Common myeloid progenitor, CD34-positive (primary cell): ENCODE measurements at regions not wholly inside any gene's neighbourhood (a gene's known extent, or its start where the extent isn't known, plus 50 kb on each side); places are given as distances from the start of the nearest gene placed in this dataset.

Experiments used
- CTCF ChIA-PET: fragments of 350-600 bp; sonication (Branson Sonifier 250); formaldehyde crosslinking; loops from one replicate; lab custom pipeline; 2021; ENCODE audit warnings: antibody characterized with exemption; lab: Charles Lee
- POLR2A ChIA-PET: fragments of 350-600 bp; sonication (Branson Sonifier 250); formaldehyde crosslinking; loops from one replicate; lab custom pipeline; 2021; ENCODE audit warnings: antibody characterized with exemption; lab: Charles Lee
- DNase-seq, 3 donors: peaks; one replicate each; pipeline versions ENCODE4 v3.0.0 to v3.0.0-alpha.2; 2013
- H3K27ac ChIP-seq, 2 experiments: 1 replicate in 1 of 2; 2 replicates in 1 of 2; pipeline ENCODE4 v1.7.0; 2013; ENCODE audit warnings: inconsistent platforms in 2 of 2, low read length in 2 of 2, mild to moderate bottlenecking in 2 of 2, low read depth in 1 of 2, moderate library complexity in 1 of 2; ENCODE audit not compliant: severe bottlenecking in 2 of 2, insufficient read depth in 1 of 2, poor library complexity in 1 of 2
- H3K27me3 ChIP-seq, 5 experiments: replicated peaks in 2 of 5; 1 replicate in 3 of 5; 2 replicates in 2 of 5; pipeline versions ENCODE4 v1.6.1 to v1.7.0; 2013; ENCODE audit warnings: low read length in 4 of 5, mild to moderate bottlenecking in 2 of 5, moderate library complexity in 2 of 5, inconsistent platforms in 1 of 5; ENCODE audit not compliant: insufficient read depth in 5 of 5, control insufficient read depth in 4 of 5
- H3K36me3 ChIP-seq, 4 experiments: 1 replicate in 2 of 4; 2 replicates in 2 of 4; pipeline versions ENCODE4 v1.6.1 to v1.7.0; 2013; ENCODE audit warnings: low read length in 3 of 4, control low read depth in 1 of 4, mild to moderate bottlenecking in 1 of 4; ENCODE audit not compliant: control insufficient read depth in 4 of 4, insufficient read depth in 4 of 4
- H3K4me1 ChIP-seq, 4 experiments: 1 replicate in 3 of 4; 2 replicates in 1 of 4; pipeline versions ENCODE4 v1.6.1 to v1.7.1; 2013; ENCODE audit warnings: low read length in 3 of 4, mild to moderate bottlenecking in 3 of 4, control low read depth in 1 of 4, inconsistent platforms in 1 of 4, moderate library complexity in 1 of 4; ENCODE audit not compliant: control insufficient read depth in 4 of 4, insufficient read depth in 4 of 4; ENCODE audit errors: control extremely low read depth in 1 of 4
- H3K4me3 ChIP-seq, 7 experiments: 1 replicate in 4 of 7; 2 replicates in 3 of 7; pipeline versions ENCODE4 v1.5.1 to v1.7.0; 2013; ENCODE audit warnings: mild to moderate bottlenecking in 7 of 7, low read length in 6 of 7, moderate library complexity in 6 of 7, inconsistent platforms in 2 of 7, low read depth in 2 of 7, control low read depth in 1 of 7; ENCODE audit not compliant: insufficient read depth in 4 of 7, control insufficient read depth in 1 of 7; ENCODE audit errors: extremely low read depth in 1 of 7
- H3K9me3 ChIP-seq, 5 experiments: 1 replicate in 4 of 5; 2 replicates in 1 of 5; pipeline versions ENCODE4 v1.6.1 to v1.7.1; 2013; ENCODE audit warnings: low read length in 4 of 5, mild to moderate bottlenecking in 2 of 5, inconsistent platforms in 1 of 5, low read depth in 1 of 5, moderate library complexity in 1 of 5; ENCODE audit not compliant: control insufficient read depth in 4 of 5, insufficient read depth in 2 of 5; ENCODE audit errors: control extremely low read depth in 1 of 5
- WGBS: methylation state at CpG from one replicate; pipeline ENCODE4 v1.1.5; 2013; ENCODE audit not compliant: insufficient coverage; 5-methylcytosine and 5-hydroxymethylcytosine counted together

DNA sequence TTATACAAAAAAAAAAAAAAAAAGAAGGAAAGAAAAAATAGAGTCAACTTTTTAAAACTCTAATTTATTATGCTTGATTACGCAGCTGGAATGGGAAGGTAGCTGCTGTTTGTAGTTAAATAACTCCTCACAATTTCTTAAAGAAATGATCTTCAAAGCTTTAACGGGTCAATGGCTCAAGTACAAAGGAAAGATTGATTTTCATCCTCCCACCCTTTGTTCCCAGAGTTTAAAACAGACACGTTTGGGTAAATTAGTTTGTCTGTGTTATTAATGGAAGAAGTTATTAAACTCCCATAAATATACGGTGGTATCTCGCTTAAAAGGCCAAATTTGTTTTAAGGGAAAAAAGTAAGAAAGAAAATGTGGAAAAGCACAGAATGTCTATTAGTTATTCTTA lies 179.3 kb downstream of the EMX2 start:
- WGBS, result no CpG with 5 or more reads among the region's 5 CpGs
- no peaks in the 10 kb centered on the region for H3K36me3 ChIP-seq
- no peaks in the 10 kb centered on the region for H3K4me1 ChIP-seq
- CTCF ChIA-PET, result no interaction called here
- H3K27me3 ChIP-seq, result peaks cover 2 to 50% (median 12%) of the 10 kb centered on the region in 5 experiments
- peaks cover 0 to 6% (median 3%) of the 10 kb centered on the region in 5 experiments for H3K9me3 ChIP-seq
- POLR2A ChIA-PET, result no interaction called here
- no peak overlapping the region for H3K27ac ChIP-seq
- no peak overlapping the region for H3K4me3 ChIP-seq
- no peak for DNase-seq

DNA sequence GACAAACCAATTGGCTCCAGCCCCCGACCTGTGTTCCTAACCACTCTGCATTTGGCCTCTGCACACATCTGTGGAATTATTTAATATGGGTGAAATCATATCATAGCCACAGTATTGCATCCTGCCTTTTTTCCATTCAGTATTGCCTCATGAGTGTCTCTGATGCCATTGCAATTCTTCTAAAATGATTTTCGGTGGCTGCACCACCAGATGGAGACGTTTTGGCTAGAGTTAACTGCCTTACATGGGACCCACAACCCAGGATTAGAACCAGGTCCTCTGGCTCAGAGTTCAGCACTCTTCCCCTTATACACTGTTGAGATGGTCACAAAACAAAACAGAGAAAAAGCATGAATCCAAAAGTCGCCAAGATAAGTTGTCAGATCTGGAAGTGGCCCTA lies 180.8 kb downstream of the EMX2 start:
- POLR2A ChIA-PET, result no interaction called here

DNA sequence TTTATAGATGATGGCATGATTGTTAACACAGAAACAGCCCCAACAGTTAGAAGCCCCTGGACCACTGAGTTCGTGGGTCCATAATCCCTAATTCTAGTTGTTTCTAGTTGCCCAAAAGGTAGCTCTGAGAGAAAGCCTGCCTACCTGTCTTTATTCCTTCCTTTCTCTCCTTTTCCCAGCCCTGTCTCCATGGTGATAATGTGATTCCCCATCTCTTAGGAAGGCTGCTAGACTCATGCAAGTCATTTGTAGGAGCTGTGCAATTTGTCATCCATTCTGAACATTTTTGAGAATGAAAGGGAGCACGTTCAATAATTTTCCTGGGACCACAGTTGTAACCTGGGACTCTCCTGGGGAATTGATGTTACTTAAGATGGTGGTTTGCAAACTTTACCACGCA lies 183.4 kb downstream of the EMX2 start:
- CTCF ChIA-PET, result no interaction called here
- Histone ChIP-seq H3K27me3 (peaks cover 0 to 50% (median 7%) of the 10 kb centered on the region in 5 experiments), H3K9me3 (peaks cover 0 to 5% (median 0%) of the 10 kb centered on the region in 5 experiments), H3K27ac (no peak overlapping the region), H3K36me3 (no peaks in the 10 kb centered on the region), H3K4me1 (no peaks in the 10 kb centered on the region), H3K4me3 (no peak overlapping the region)
- POLR2A ChIA-PET, result no interaction called here
- WGBS, result 100% methylated on average over 2 of the region's 3 CpGs
- DNase-seq, result no peak

More for the DNA sequence above, 180.8 kb downstream of the EMX2 start:
- Histone ChIP-seq H3K36me3 (no peaks in the 10 kb centered on the region), H3K27ac (no peak overlapping the region), H3K27me3 (peaks cover 2 to 54% (median 12%) of the 10 kb centered on the region in 5 experiments), H3K4me3 (no peak overlapping the region), H3K9me3 (peaks cover 0 to 5% (median 0%) of the 10 kb centered on the region in 5 experiments), H3K4me1 (no peaks in the 10 kb centered on the region)
- DNase-seq, result no peak
- CTCF ChIA-PET, result no interaction called here
- 91% methylated on average over 3 of the region's 4 CpGs for WGBS

DNA sequence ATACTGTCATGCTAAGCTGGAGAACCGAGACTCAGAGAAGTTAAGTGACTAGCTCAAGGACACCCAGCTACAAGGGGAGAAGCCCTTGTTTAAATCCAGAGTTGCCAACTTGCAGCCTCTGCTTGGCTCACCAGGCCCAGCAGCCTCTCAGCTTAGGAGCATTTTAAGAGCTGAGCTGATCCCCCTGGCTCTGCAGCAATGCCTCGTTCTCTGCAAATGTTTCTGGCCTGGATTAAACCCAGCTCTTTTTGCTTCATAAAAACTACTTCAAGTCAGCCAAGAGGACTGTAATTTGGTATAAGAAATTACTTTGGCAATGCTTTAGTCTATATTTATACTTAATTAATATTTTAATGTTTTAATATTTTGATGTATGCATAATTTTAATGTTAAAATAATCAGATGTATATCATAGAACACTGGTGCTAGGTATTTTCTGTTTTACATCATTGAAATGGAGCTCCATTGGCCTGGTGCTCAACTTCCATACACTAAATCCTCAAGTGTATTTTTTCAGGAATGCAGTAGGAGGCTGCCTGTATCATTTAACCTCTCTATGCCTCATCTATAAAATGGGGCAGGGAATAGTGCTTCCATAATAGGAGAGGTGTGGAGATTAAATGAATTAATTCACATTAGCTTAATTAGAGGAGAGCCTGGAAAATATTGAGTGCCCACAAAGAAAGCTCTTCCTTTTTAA lies 184.2 kb downstream of the EMX2 start:
- CTCF ChIA-PET, result no interaction called here
- 91% methylated on average over 2 of the region's 2 CpGs for WGBS
- POLR2A ChIA-PET, result no interaction called here
- H3K27me3 ChIP-seq, result peaks cover 0 to 51% (median 5%) of the 10 kb centered on the region in 5 experiments
- no peak overlapping the region for H3K4me3 ChIP-seq
- H3K9me3 ChIP-seq, result peaks cover 0 to 5% (median 0%) of the 10 kb centered on the region in 5 experiments
- no peaks in the 10 kb centered on the region for H3K36me3 ChIP-seq
- H3K4me1 ChIP-seq, result no peaks in the 10 kb centered on the region
- no peak for DNase-seq
- H3K27ac ChIP-seq, result no peak overlapping the region

DNA sequence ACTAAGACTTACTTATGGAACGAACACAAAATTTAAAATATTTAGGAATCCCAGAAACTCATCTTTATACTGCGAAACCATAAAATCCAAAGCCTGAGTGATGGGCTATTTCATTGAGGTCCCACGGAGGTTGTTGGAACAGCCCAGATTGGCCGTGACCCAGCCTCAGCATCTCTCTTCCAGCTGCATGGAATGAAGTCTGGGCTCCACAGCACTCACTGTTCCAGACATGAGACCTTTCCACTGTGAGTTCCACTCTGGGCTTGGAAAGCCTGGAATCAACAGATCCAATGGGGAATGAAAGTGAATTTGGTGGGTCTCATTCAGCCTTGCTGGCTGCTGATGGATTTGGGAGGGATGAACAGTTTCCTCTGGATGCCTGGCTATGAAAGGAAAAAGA lies 184.9 kb downstream of the EMX2 start:
- 100% methylated on average over 3 of the region's 4 CpGs for WGBS
- POLR2A ChIA-PET, result no interaction called here

DNA sequence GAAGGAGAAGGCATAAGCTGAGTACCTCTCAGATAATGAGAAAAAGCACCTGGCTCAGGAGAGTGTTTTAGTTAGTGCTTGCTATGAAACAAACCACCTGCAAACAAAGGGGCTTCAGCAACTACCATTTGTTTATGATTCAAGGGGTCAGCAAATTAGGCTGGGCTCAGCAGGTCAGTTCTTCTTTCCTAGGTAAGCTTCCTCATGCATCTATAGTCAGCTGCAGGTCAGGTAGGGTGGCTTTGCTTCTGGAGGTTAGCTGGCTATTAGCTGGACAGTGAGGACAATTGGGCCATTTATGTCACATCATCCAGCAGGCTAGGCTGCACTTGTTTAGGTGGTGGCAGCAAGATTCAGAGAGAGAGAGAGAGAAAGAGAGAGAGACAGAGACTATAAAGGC lies 185.5 kb downstream of the EMX2 start:
- ChIA-PET CTCF (no interaction called here), POLR2A (no interaction called here)
- peaks cover 0 to 5% (median 0%) of the 10 kb centered on the region in 5 experiments for H3K9me3 ChIP-seq
- H3K36me3 ChIP-seq, result no peaks in the 10 kb centered on the region
- peaks cover 6 to 53% (median 8%) of the 10 kb centered on the region in 5 experiments for H3K27me3 ChIP-seq
- H3K4me1 ChIP-seq, result no peaks in the 10 kb centered on the region
- H3K4me3 ChIP-seq, result no peak overlapping the region
- DNase-seq, result no peak
- no peak overlapping the region for H3K27ac ChIP-seq

More for the DNA sequence above, 184.9 kb downstream of the EMX2 start:
- Histone ChIP-seq H3K4me3 (no peak overlapping the region), H3K27me3 (peaks cover 1 to 52% (median 8%) of the 10 kb centered on the region in 5 experiments), H3K9me3 (peaks cover 0 to 5% (median 0%) of the 10 kb centered on the region in 5 experiments), H3K27ac (no peak overlapping the region), H3K4me1 (no peaks in the 10 kb centered on the region), H3K36me3 (no peaks in the 10 kb centered on the region)
- DNase-seq, result no peak
- CTCF ChIA-PET, result no interaction called here

DNA sequence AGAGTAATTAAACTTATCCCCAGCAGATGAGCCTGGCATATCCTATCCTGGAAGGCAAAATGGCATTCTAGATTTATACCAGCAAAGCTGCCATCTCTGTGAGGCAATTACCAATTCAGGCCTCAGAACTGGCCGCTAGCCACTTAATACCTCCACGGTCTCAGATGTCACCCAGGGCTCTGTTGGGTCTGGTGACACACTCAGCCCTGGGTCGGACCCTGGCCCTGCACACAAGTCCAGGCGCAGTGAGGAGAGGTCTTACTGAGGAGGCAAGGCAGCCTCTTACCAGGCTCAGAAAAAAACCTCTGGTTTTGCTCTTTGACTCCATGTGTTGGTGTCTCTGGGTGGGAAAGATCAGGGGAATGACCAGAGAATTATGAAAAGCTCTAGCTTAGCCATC lies 186.6 kb downstream of the EMX2 start:
- ChIA-PET CTCF (no interaction called here), POLR2A (no interaction called here)
- no peak overlapping the region for H3K27ac ChIP-seq

More for the DNA sequence above, 186.6 kb downstream of the EMX2 start:
- Histone ChIP-seq H3K4me1 (no peaks in the 10 kb centered on the region), H3K36me3 (no peaks in the 10 kb centered on the region), H3K4me3 (no peak overlapping the region), H3K9me3 (peaks cover 0 to 3% (median 0%) of the 10 kb centered on the region in 5 experiments), H3K27me3 (peaks cover 12 to 58% (median 14%) of the 10 kb centered on the region in 5 experiments)
- WGBS, result 93% methylated on average over 4 of the region's 4 CpGs
- DNase-seq, result no peak
